HG03196 (cell line): ENCODE measurements at regions not wholly inside any gene's neighbourhood (a gene's known extent, or its start where the extent isn't known, plus 50 kb on each side); places are given as distances from the start of the nearest gene placed in this dataset.
"Not testable (repeated sequence)": the region's sequence is repeated elsewhere in the genome, so short reads cannot be mapped to it uniquely, and the experiment has no call there.

Experiments used
- ATAC-seq: cut with Tn5 transposase; IDR thresholded peaks from one replicate; pipeline ENCODE4 v1.9.1; 2021; ENCODE audit not compliant: unreplicated experiment

GRCh38 chr10:123269675-123270074, 115.5 kb downstream of the BUB3 start:
- no peak for ATAC-seq

GRCh38 chr10:123270221-123270620, 116.0 kb downstream of the BUB3 start:
- no peak for ATAC-seq

GRCh38 chr10:123270806-123271205, 116.6 kb downstream of the BUB3 start:
- ATAC-seq, result no peak

GRCh38 chr10:123272171-123272570, 118.0 kb downstream of the BUB3 start:
- ATAC-seq, result no peak

- no peak for ATAC-seq
Measured at GRCh38 chr10:123274306-123275135, 120.3 kb downstream of the BUB3 start.

- ATAC-seq, result no peak
Measured at GRCh38 chr10:123275136-123275564, 120.9 kb downstream of the BUB3 start.

GRCh38 chr10:123278445-123278844, 124.2 kb downstream of the BUB3 start:
- no peak for ATAC-seq

GRCh38 chr10:123283371-123283770, 129.2 kb downstream of the BUB3 start:
- ATAC-seq, result not testable (repeated sequence)

GRCh38 chr10:123284022-123284421, 129.8 kb downstream of the BUB3 start:
- ATAC-seq, result no peak

- ATAC-seq, result no peak
Measured at GRCh38 chr10:123287594-123288247, 133.5 kb downstream of the BUB3 start.

GRCh38 chr10:123289432-123289831, 135.2 kb downstream of the BUB3 start:
- ATAC-seq, result no peak

GRCh38 chr10:123294109-123294508, 139.9 kb downstream of the BUB3 start:
- ATAC-seq, result no peak

- ATAC-seq, result no peak
Measured at GRCh38 chr10:123294886-123295285, 140.7 kb downstream of the BUB3 start.

GRCh38 chr10:123295644-123296043, 141.4 kb downstream of the BUB3 start:
- ATAC-seq, result no peak

GRCh38 chr10:123297175-123297574, 143.0 kb downstream of the BUB3 start:
- ATAC-seq, result no peak

GRCh38 chr10:123298583-123298982, 144.4 kb downstream of the BUB3 start:
- no peak for ATAC-seq

- no peak for ATAC-seq
Measured at GRCh38 chr10:123299598-123299997, 145.4 kb downstream of the BUB3 start.

- ATAC-seq, result no peak
Measured at GRCh38 chr10:123301077-123301857, 147.1 kb downstream of the BUB3 start.

GRCh38 chr10:123303581-123304337, 149.6 kb downstream of the BUB3 start:
- ATAC-seq, result no peak

GRCh38 chr10:123305671-123306070, 151.5 kb downstream of the BUB3 start:
- ATAC-seq, result no peak

GRCh38 chr10:123306290-123306689, 152.1 kb downstream of the BUB3 start:
- no peak for ATAC-seq
